IMR-90 (cell line): ENCODE measurements at regions not wholly inside any gene's neighbourhood (a gene's known extent, or its start where the extent isn't known, plus 50 kb on each side); places are given as distances from the start of the nearest gene placed in this dataset.

Experiments
- ATAC-seq: fragments of 200-7000 bp; cut with Tn5 transposase; 2 replicates; pipeline ENCODE4 v1.9.1; 2020; ENCODE audit warnings: low read depth, mild to moderate bottlenecking, moderate library complexity
- BruUV-seq: library from RNA; stranded (reverse); fragments of 400-500 nt; replicated peaks from 2 replicates; lab custom pipeline; 2021; lab: Mats Ljungman, UMichigan
- CTCF ChIA-PET: fragments of 300-600 bp; formaldehyde crosslinking; extraction: SDS; loops from one replicate; lab custom pipeline; 2021; ENCODE audit warnings: antibody characterized with exemption; lab: Yijun Ruan, JAX
- POLR2A ChIA-PET: fragments of 300-600 bp; sonication (Branson Sonifier 250); formaldehyde crosslinking; loops from one replicate; lab custom pipeline; 2022; ENCODE audit warnings: antibody characterized with exemption; ENCODE audit not compliant: unreplicated experiment; lab: Charles Lee
- DNase-seq: peaks from one replicate; pipeline ENCODE4 v3.0.0; 2013
- H2AFZ ChIP-seq: replicated peaks from 2 replicates; pipeline ENCODE3; 2013; ENCODE audit warnings: low read length, mild to moderate bottlenecking; ENCODE audit not compliant: poor library complexity
- H2AK5ac ChIP-seq: 2 replicates; pipeline ENCODE4 v1.6.1; 2013; ENCODE audit warnings: low read depth, low read length, inconsistent platforms
- H2AK9ac ChIP-seq: replicated peaks from 2 replicates; pipeline ENCODE3; 2013; ENCODE audit warnings: mild to moderate bottlenecking, low read depth, low read length, moderate library complexity; ENCODE audit not compliant: poor library complexity
- H2BK120ac ChIP-seq: 2 replicates; pipeline ENCODE4 v1.6.1; 2013; ENCODE audit warnings: low read depth, low read length, inconsistent platforms
- H2BK15ac ChIP-seq: 3 replicates; pipeline ENCODE4 v1.6.1; 2013; ENCODE audit warnings: low read depth, low read length, inconsistent platforms
- H2BK20ac ChIP-seq: 2 replicates; pipeline ENCODE4 v1.6.1; 2013; ENCODE audit warnings: low read depth, mild to moderate bottlenecking, inconsistent platforms, low read length, moderate library complexity
- H2BK5ac ChIP-seq: 2 replicates; pipeline ENCODE4 v1.6.1; 2013; ENCODE audit warnings: mild to moderate bottlenecking, low read depth, low read length, inconsistent platforms; ENCODE audit not compliant: poor library complexity, severe bottlenecking
- H3K14ac ChIP-seq: replicated peaks from 2 replicates; pipeline ENCODE4 v1.6.1; 2013; ENCODE audit warnings: low read depth, low read length, inconsistent platforms
- H3K18ac ChIP-seq: 2 replicates; pipeline ENCODE4 v1.6.1; 2013; ENCODE audit warnings: low read depth, low read length, control low read depth
- H3K23ac ChIP-seq: 2 replicates; pipeline ENCODE4 v1.6.1; 2013; ENCODE audit warnings: low read depth, low read length, inconsistent platforms
- H3K27ac ChIP-seq: 2 replicates; pipeline ENCODE4 v1.5.1; 2013; ENCODE audit warnings: mild to moderate bottlenecking, control low read depth, low read length; ENCODE audit not compliant: insufficient read depth
- H3K27me3 ChIP-seq: 2 replicates; pipeline ENCODE4 v1.6.1; 2013; ENCODE audit warnings: low read length; ENCODE audit not compliant: control insufficient read depth, insufficient read depth
- H3K36me3 ChIP-seq: 2 replicates; pipeline ENCODE4 v1.6.1; 2013; ENCODE audit warnings: low read length, mixed read lengths; ENCODE audit not compliant: control insufficient read depth, insufficient read depth
- H3K4ac ChIP-seq: 2 replicates; pipeline ENCODE4 v1.6.1; 2013; ENCODE audit warnings: low read depth, low read length, inconsistent platforms
- H3K4me1 ChIP-seq: 2 replicates; pipeline ENCODE4 v1.6.1; 2013; ENCODE audit warnings: low read length, mixed read lengths; ENCODE audit not compliant: control insufficient read depth, insufficient read depth
- H3K4me2 ChIP-seq: 2 replicates; pipeline ENCODE4 v1.6.1; 2013; ENCODE audit warnings: low read depth, mild to moderate bottlenecking, control low read depth, low read length, moderate library complexity
- H3K4me3 ChIP-seq: 2 replicates; pipeline ENCODE4 v1.5.1; 2013; ENCODE audit warnings: low read depth, mild to moderate bottlenecking, control low read depth, low read length, moderate library complexity; ENCODE audit not compliant: insufficient read depth
- H3K56ac ChIP-seq: 2 replicates; pipeline ENCODE4 v1.6.1; 2013; ENCODE audit warnings: low read length, inconsistent platforms; ENCODE audit not compliant: insufficient read depth; ENCODE audit errors: extremely low read depth
- H3K79me1 ChIP-seq, 2 experiments: 2 replicates each; pipeline ENCODE4 v1.6.1; 2013; ENCODE audit warnings: low read length in 2 of 2, inconsistent platforms in 1 of 2, low read depth in 1 of 2
- H3K9ac ChIP-seq: 2 replicates; pipeline ENCODE4 v1.6.1; 2013; ENCODE audit warnings: low read depth, low read length, control low read depth
- H3K9me1 ChIP-seq: 2 replicates; pipeline ENCODE4 v1.6.1; 2013; ENCODE audit warnings: low read length, inconsistent platforms; ENCODE audit not compliant: insufficient read depth
- H3K9me3 ChIP-seq: 2 replicates; pipeline ENCODE4 v1.6.1; 2013; ENCODE audit warnings: low read length; ENCODE audit not compliant: control insufficient read depth, insufficient read depth
- H4K20me1 ChIP-seq: 2 replicates; pipeline ENCODE4 v1.6.1; 2013; ENCODE audit warnings: low read length, inconsistent platforms; ENCODE audit not compliant: insufficient read depth
- H4K5ac ChIP-seq: 2 replicates; pipeline ENCODE4 v1.6.1; 2013; ENCODE audit warnings: mild to moderate bottlenecking, low read depth, low read length, control low read depth
- H4K8ac ChIP-seq, 2 experiments: 2 replicates each; pipeline ENCODE4 v1.6.1; 2013; ENCODE audit warnings: low read depth in 2 of 2, low read length in 2 of 2, control low read depth in 1 of 2, inconsistent platforms in 1 of 2
- H4K91ac ChIP-seq: 2 replicates; pipeline ENCODE4 v1.6.1; 2013; ENCODE audit warnings: low read depth, low read length, inconsistent platforms; ENCODE audit not compliant: insufficient read depth
- BHLHE40 ChIP-seq: fragments of 150-350 bp; IDR thresholded peaks from 2 replicates; pipeline ENCODE4 v1.6.1; 2016; ENCODE audit warnings: mild to moderate bottlenecking, low read depth, low read length
- CEBPB ChIP-seq: IDR thresholded peaks from 2 replicates; pipeline ENCODE4 v1.6.1; 2012; ENCODE audit warnings: low read depth, low read length, improper control_type of control experiment
- CTCF ChIP-seq: conservative IDR thresholded peaks from 2 replicates; pipeline ENCODE4 v1.5.1; 2012; ENCODE audit warnings: mild to moderate bottlenecking, low read depth, low read length, improper control_type of control experiment
- POLR2A ChIP-seq: IDR thresholded peaks from 2 replicates; pipeline ENCODE4 v1.6.1; 2012; ENCODE audit warnings: mild to moderate bottlenecking, low read depth, low read length
- RCOR1 ChIP-seq: IDR thresholded peaks from 2 replicates; pipeline ENCODE4 v1.6.1; 2012; ENCODE audit warnings: mild to moderate bottlenecking, low read length, improper control_type of control experiment; ENCODE audit not compliant: insufficient replicate concordance
- SMC3 ChIP-seq: fragments of 150-350 bp; IDR thresholded peaks from 2 replicates; pipeline ENCODE4 v1.6.1; 2016; ENCODE audit warnings: low read depth, mild to moderate bottlenecking, antibody characterized with exemption, low read length, moderate library complexity
- WGBS, 2 experiments: methylation state at CpG; one replicate each; pipeline versions ENCODE4 v1.1.5 to v1.1.7; 2013; ENCODE audit warnings: missing lambda C conversion rate in 2 of 2; ENCODE audit not compliant: insufficient read length in 1 of 2; ENCODE audit errors: extremely low coverage in 2 of 2; 5-methylcytosine and 5-hydroxymethylcytosine counted together
- dilution Hi-C: fragments of 300-500 bp; cut with HindIII; formaldehyde crosslinking; loops from one replicate; pipeline ENCODE4 v1.14.3; 2018; ENCODE audit warnings: low sequenced_read_pairs; ENCODE audit not compliant: unreplicated experiment
- in situ Hi-C: fragments of 300-500 bp; cut with MboI; formaldehyde crosslinking; loops from 3 replicates; pipeline ENCODE4 v1.14.3; 2019; ENCODE audit warnings: low sequenced_read_pairs, inconsistent platforms, mixed read lengths
- intact Hi-C: fragments of 100-400 bp; cut with micrococcal nuclease; formaldehyde crosslinking; loops from 2 replicates; pipeline ENCODE4 v1.10.0; 2022
- TF ChIP-seq, protein P1 (sequence below): fragments of 150-350 bp; IDR thresholded peaks from 2 replicates; pipeline ENCODE4 v1.6.1; 2016; ENCODE audit warnings: low read depth, mild to moderate bottlenecking, low read length, moderate library complexity, borderline replicate concordance
- TF ChIP-seq, protein P2 (sequence below): fragments of 150-350 bp; IDR thresholded peaks from 2 replicates; pipeline ENCODE4 v1.6.1; 2017; ENCODE audit warnings: mild to moderate bottlenecking, antibody characterized with exemption, low read length, low read depth

- Histone ChIP-seq H3K79me1 (no peaks in the 10 kb centered on the region), H3K4me3 (no peak overlapping the region), H3K4me2 (no peak overlapping the region), H2AFZ (no peak overlapping the region), H2AK5ac (no peak overlapping the region), H4K5ac (no peak overlapping the region), H4K20me1 (no peaks in the 10 kb centered on the region), H3K56ac (no peak overlapping the region), H2BK5ac (no peak overlapping the region), H3K9me1 (no peaks in the 10 kb centered on the region), H3K18ac (no peak overlapping the region), H3K4me1 (no peaks in the 10 kb centered on the region; the same call in 1 of the 2 replicates), H3K27me3 (no peaks in the 10 kb centered on the region), H4K91ac (no peak overlapping the region), H3K14ac (no peak overlapping the region), H2AK9ac (no peak overlapping the region), H2BK20ac (no peak overlapping the region), H3K27ac (no peak overlapping the region), H3K9me3 (no peaks in the 10 kb centered on the region), H2BK120ac (no peak overlapping the region), H2BK15ac (no peak overlapping the region), H3K23ac (no peak overlapping the region), H3K36me3 (no peaks in the 10 kb centered on the region), H4K8ac (no peak overlapping the region), H3K4ac (no peak overlapping the region), H3K9ac (no peak overlapping the region)
- no peak for DNase-seq
- in situ Hi-C loops, result no loop called here
- ATAC-seq, result no peak
- BruUV-seq, result no TSS peak
- intact Hi-C loops, result no loop called here
- TF ChIP-seq CEBPB (no peak), RCOR1 (no peak), CTCF (no peak), POLR2A (no peak), SMC3 (no peak), BHLHE40 (no peak)
- TF ChIP-seq, protein P1, sequence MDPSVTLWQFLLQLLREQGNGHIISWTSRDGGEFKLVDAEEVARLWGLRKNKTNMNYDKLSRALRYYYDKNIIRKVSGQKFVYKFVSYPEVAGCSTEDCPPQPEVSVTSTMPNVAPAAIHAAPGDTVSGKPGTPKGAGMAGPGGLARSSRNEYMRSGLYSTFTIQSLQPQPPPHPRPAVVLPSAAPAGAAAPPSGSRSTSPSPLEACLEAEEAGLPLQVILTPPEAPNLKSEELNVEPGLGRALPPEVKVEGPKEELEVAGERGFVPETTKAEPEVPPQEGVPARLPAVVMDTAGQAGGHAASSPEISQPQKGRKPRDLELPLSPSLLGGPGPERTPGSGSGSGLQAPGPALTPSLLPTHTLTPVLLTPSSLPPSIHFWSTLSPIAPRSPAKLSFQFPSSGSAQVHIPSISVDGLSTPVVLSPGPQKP, result no peak
- TF ChIP-seq, protein P2, sequence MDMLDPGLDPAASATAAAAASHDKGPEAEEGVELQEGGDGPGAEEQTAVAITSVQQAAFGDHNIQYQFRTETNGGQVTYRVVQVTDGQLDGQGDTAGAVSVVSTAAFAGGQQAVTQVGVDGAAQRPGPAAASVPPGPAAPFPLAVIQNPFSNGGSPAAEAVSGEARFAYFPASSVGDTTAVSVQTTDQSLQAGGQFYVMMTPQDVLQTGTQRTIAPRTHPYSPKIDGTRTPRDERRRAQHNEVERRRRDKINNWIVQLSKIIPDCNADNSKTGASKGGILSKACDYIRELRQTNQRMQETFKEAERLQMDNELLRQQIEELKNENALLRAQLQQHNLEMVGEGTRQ, result no peak
- dilution Hi-C loops, result no loop called here
- ChIA-PET POLR2A (no interaction called here), CTCF (no interaction called here)
- 0% methylated on average over 1 of the region's 2 CpGs; no CpG with 5 or more reads in 1 of the 2 experiments for WGBS, 2 experiments
These were observed 123.5 kb downstream of the KCTD12 start for GRCh38 chr13:76762721-76763120.
